C4-2B (cell line): ENCODE measurements at regions not wholly inside any gene's neighbourhood (a gene's known extent, or its start where the extent isn't known, plus 50 kb on each side); places are given as distances from the start of the nearest gene placed in this dataset.

Experiments used
- H3K27ac ChIP-seq: fragments of 450-650 bp; 2 replicates; pipeline ENCODE4 v1.5.1; 2017
- CTCF ChIP-seq: fragments of 450-650 bp; conservative IDR thresholded peaks from 2 replicates; pipeline ENCODE4 v1.5.1; 2017; ENCODE audit warnings: mild to moderate bottlenecking
- ZFX ChIP-seq: fragments of 450-650 bp; IDR thresholded peaks from 2 replicates; pipeline ENCODE4 v1.6.1; 2017

GRCh38 chr12:94702696-94703095 lies 52.3 kb upstream of the TMCC3 start:
- no peak overlapping the region for H3K27ac ChIP-seq
- TF ChIP-seq ZFX (no peak), CTCF (no peak)

- TF ChIP-seq CTCF (no peak), ZFX (no peak)
- no peak overlapping the region for H3K27ac ChIP-seq
Measured at GRCh38 chr12:94701711-94702110, 51.4 kb upstream of the TMCC3 start.

- H3K27ac ChIP-seq: no peak overlapping the region
Measured at GRCh38 chr12:94700662-94701061, 50.3 kb upstream of the TMCC3 start.

More at GRCh38 chr12:94700662-94701061, 50.3 kb upstream of the TMCC3 start:
- TF ChIP-seq CTCF (no peak), ZFX (no peak)
